H9 (cell line): ENCODE measurements at regions not wholly inside any gene's neighbourhood (a gene's known extent, or its start where the extent isn't known, plus 50 kb on each side); places are given as distances from the start of the nearest gene placed in this dataset.

Experiments
- DNase-seq: peaks from one replicate; pipeline ENCODE4 v3.0.0-alpha.2; 2017
- H2AFZ ChIP-seq: one replicate; pipeline ENCODE4 v1.6.1; 2013; ENCODE audit warnings: mild to moderate bottlenecking, low read length, control low read depth, moderate library complexity
- H2AK5ac ChIP-seq: 2 replicates; pipeline ENCODE4 v1.6.1; 2013; ENCODE audit warnings: low read length, control low read depth, mixed read lengths; ENCODE audit not compliant: insufficient read length
- H2BK120ac ChIP-seq: one replicate; pipeline ENCODE4 v1.6.1; 2013; ENCODE audit warnings: low read depth, mild to moderate bottlenecking, low read length, control low read depth, inconsistent platforms; ENCODE audit not compliant: poor library complexity, severe bottlenecking
- H2BK12ac ChIP-seq: 2 replicates; pipeline ENCODE4 v1.6.1; 2013; ENCODE audit warnings: low read length, control low read depth, mixed read lengths, low read depth; ENCODE audit not compliant: insufficient read length
- H2BK15ac ChIP-seq: 2 replicates; pipeline ENCODE4 v1.6.1; 2013; ENCODE audit warnings: low read depth, low read length, control low read depth
- H2BK20ac ChIP-seq: one replicate; pipeline ENCODE4 v1.6.1; 2013; ENCODE audit warnings: low read depth, mild to moderate bottlenecking, low read length, control low read depth, inconsistent platforms; ENCODE audit not compliant: poor library complexity, severe bottlenecking
- H2BK5ac ChIP-seq: 2 replicates; pipeline ENCODE4 v1.6.1; 2013; ENCODE audit warnings: low read length, control low read depth, mixed read lengths; ENCODE audit not compliant: insufficient read length
- H3K14ac ChIP-seq: 2 replicates; pipeline ENCODE4 v1.6.1; 2013; ENCODE audit warnings: low read length, control low read depth; ENCODE audit not compliant: insufficient read depth
- H3K18ac ChIP-seq: 2 replicates; pipeline ENCODE4 v1.6.1; 2013; ENCODE audit warnings: low read depth, mild to moderate bottlenecking, mixed read lengths, low read length, control low read depth; ENCODE audit not compliant: insufficient read length
- H3K23ac ChIP-seq: 2 replicates; pipeline ENCODE4 v1.6.1; 2013; ENCODE audit warnings: low read length, control low read depth, mixed read lengths, low read depth; ENCODE audit not compliant: insufficient read length
- H3K23me2 ChIP-seq: 2 replicates; pipeline ENCODE4 v1.6.1; 2013; ENCODE audit warnings: low read depth, mild to moderate bottlenecking, mixed read lengths, low read length, control low read depth; ENCODE audit not compliant: insufficient read length, poor library complexity, severe bottlenecking
- H3K27ac ChIP-seq: 2 replicates; pipeline ENCODE4 v1.5.1; 2013; ENCODE audit warnings: low read length, control low read depth, mixed read lengths, low read depth; ENCODE audit not compliant: insufficient read length
- H3K27me3 ChIP-seq: 2 replicates; pipeline ENCODE4 v1.6.1; 2013; ENCODE audit warnings: low read length, control low read depth, inconsistent platforms; ENCODE audit not compliant: insufficient read depth
- H3K4ac ChIP-seq: 2 replicates; pipeline ENCODE4 v1.6.1; 2013; ENCODE audit warnings: low read depth, mild to moderate bottlenecking, control low read depth, inconsistent platforms, low read length, moderate library complexity
- H3K4me1 ChIP-seq: 2 replicates; pipeline ENCODE4 v1.6.1; 2013; ENCODE audit warnings: low read length, control low read depth, inconsistent platforms; ENCODE audit not compliant: insufficient read depth
- H3K4me2 ChIP-seq: 2 replicates; pipeline ENCODE4 v1.6.1; 2013; ENCODE audit warnings: low read length, control low read depth, mixed read lengths; ENCODE audit not compliant: insufficient read length, insufficient read depth
- H3K56ac ChIP-seq: 2 replicates; pipeline ENCODE4 v1.6.1; 2013; ENCODE audit warnings: low read depth, mild to moderate bottlenecking, mixed read lengths, low read length, control low read depth; ENCODE audit not compliant: insufficient read length
- H3K79me1 ChIP-seq: 2 replicates; pipeline ENCODE4 v1.6.1; 2013; ENCODE audit warnings: low read depth, mild to moderate bottlenecking, moderate library complexity, low read length, control low read depth, inconsistent platforms; ENCODE audit not compliant: insufficient read depth, poor library complexity, severe bottlenecking
- H3K79me2 ChIP-seq: 2 replicates; pipeline ENCODE4 v1.6.1; 2013; ENCODE audit warnings: low read length, control low read depth, inconsistent platforms; ENCODE audit not compliant: insufficient read depth
- H3K9ac ChIP-seq: 2 replicates; pipeline ENCODE4 v1.6.1; 2013; ENCODE audit warnings: low read length, control low read depth, mixed read lengths; ENCODE audit not compliant: insufficient read length; ENCODE audit errors: extremely low read depth
- H3K9me3 ChIP-seq: one replicate; pipeline ENCODE4 v1.6.1; 2013; ENCODE audit warnings: low read depth, low read length, inconsistent platforms; ENCODE audit not compliant: control insufficient read depth
- H3T11ph ChIP-seq: one replicate; pipeline ENCODE4 v1.6.1; 2013; ENCODE audit warnings: mild to moderate bottlenecking, low read length, control low read depth, inconsistent platforms
- H4K20me1 ChIP-seq: one replicate; pipeline ENCODE4 v1.6.1; 2013; ENCODE audit not compliant: control insufficient read depth, insufficient read length, insufficient read depth
- H4K5ac ChIP-seq: 2 replicates; pipeline ENCODE4 v1.6.1; 2013; ENCODE audit warnings: low read depth, mild to moderate bottlenecking, mixed read lengths, low read length, control low read depth; ENCODE audit not compliant: insufficient read length
- H4K8ac ChIP-seq: replicated peaks from 2 replicates; pipeline ENCODE4 v1.6.1; 2013; ENCODE audit warnings: low read length, control low read depth, mixed read lengths, low read depth; ENCODE audit not compliant: insufficient read length
- H4K91ac ChIP-seq: 2 replicates; pipeline ENCODE4 v1.6.1; 2013; ENCODE audit warnings: low read depth, mild to moderate bottlenecking, moderate library complexity, mixed read lengths, low read length, control low read depth; ENCODE audit not compliant: insufficient read length
- H3K27ac Mint-ChIP-seq, 3 experiments: 2 replicates in 2 of 3; 3 replicates in 1 of 3; pipeline ENCODE4 v1.8.0; 2020 to 2021; ENCODE audit warnings: mixed read lengths in 3 of 3, mild to moderate bottlenecking in 1 of 3, moderate library complexity in 1 of 3
- H3K27me3 Mint-ChIP-seq: 2 replicates; pipeline ENCODE4 v1.8.0; 2021; ENCODE audit warnings: low read depth, mild to moderate bottlenecking, moderate library complexity, mixed read lengths
- H3K36me3 Mint-ChIP-seq, 3 experiments: 2 replicates in 2 of 3; 3 replicates in 1 of 3; pipeline ENCODE4 v1.8.0; 2020 to 2021; ENCODE audit warnings: low read depth in 3 of 3, mixed read lengths in 3 of 3; ENCODE audit not compliant: insufficient read depth in 1 of 3
- H3K4me1 Mint-ChIP-seq, 2 experiments: 2 replicates each; pipeline ENCODE4 v1.8.0; 2020; ENCODE audit warnings: mixed read lengths in 2 of 2
- H3K4me3 Mint-ChIP-seq, 2 experiments: 2 replicates in 1 of 2; 3 replicates in 1 of 2; pipeline ENCODE4 v1.8.0; 2020 to 2021; ENCODE audit warnings: mild to moderate bottlenecking in 2 of 2, mixed read lengths in 2 of 2, moderate library complexity in 1 of 2
- H3K9me3 Mint-ChIP-seq, 2 experiments: 2 replicates in 1 of 2; 3 replicates in 1 of 2; pipeline ENCODE4 v1.8.0; 2020; ENCODE audit warnings: mild to moderate bottlenecking in 2 of 2, mixed read lengths in 2 of 2, moderate library complexity in 1 of 2
- WGBS: extraction: QIAGEN DNeasy Blood & Tissue Kit; methylation state at CpG from one replicate; pipeline ENCODE4 v1.1.7; 2013; ENCODE audit warnings: missing lambda C conversion rate, low lambda C conversion rate, mixed read lengths; ENCODE audit not compliant: insufficient read length; ENCODE audit errors: extremely low coverage; 5-methylcytosine and 5-hydroxymethylcytosine counted together
- TF ChIP-seq, protein P1 (sequence below): fragments of 200-600 bp; sonication (generic); conservative IDR thresholded peaks from 3 replicates; pipeline ENCODE4 v1.8.0; 2021; ENCODE audit warnings: antibody characterized with exemption, mild to moderate bottlenecking

DNA sequence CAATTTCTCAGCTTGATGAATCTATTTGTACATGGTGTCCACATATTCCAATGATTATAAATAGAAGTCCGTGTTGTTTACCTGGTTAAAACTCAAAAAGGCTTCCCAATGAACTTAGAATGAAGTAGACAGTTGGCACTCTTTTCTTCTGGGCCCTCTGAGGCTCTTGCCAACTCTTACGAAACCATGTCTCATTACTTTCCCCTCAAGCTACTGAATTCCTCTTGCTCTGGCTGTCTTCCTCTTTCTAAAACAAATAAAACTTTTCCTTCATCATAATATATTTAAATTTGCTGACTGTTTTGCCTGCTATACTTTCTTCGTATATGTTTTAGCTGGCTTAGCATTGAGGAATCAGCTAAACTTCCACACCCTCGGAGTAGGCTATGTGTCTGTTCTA is 139.7 kb downstream of the SLITRK6 start:
- Histone ChIP-seq H3K4me1 (no peaks in the 10 kb centered on the region), H3T11ph (no peak overlapping the region), H3K9me3 (peaks cover 5% of the 10 kb centered on the region), H4K91ac (no peak overlapping the region), H3K56ac (no peak overlapping the region), H4K20me1 (no peaks in the 10 kb centered on the region), H2BK5ac (no peak overlapping the region), H2AK5ac (no peak overlapping the region), H2BK12ac (no peak overlapping the region), H3K4me2 (no peak overlapping the region), H3K23me2 (no peaks in the 10 kb centered on the region), H3K23ac (no peak overlapping the region), H2AFZ (no peak overlapping the region), H3K14ac (no peak overlapping the region), H2BK120ac (no peak overlapping the region), H4K8ac (no peak overlapping the region), H3K27me3 (no peaks in the 10 kb centered on the region), H3K18ac (no peak overlapping the region), H2BK20ac (no peak overlapping the region), H3K79me1 (no peaks in the 10 kb centered on the region), H4K5ac (no peak overlapping the region), H3K27ac (no peak overlapping the region), H3K79me2 (no peaks in the 10 kb centered on the region), H2BK15ac (no peak overlapping the region), H3K4ac (no peak overlapping the region), H3K9ac (no peak overlapping the region)
- no peak for DNase-seq
- Mint-ChIP-seq H3K9me3 (peaks cover 4 to 5% of the 10 kb centered on the region in 2 experiments; a peak in 2 of 5 replicates), H3K4me1 (no peaks in the 10 kb centered on the region), H3K27me3 (no peaks in the 10 kb centered on the region; the same call in 1 of the 2 replicates), H3K36me3 (0 out of 7 replicates have a peak, but pooled peaks cover 0 to 5% (median 0%) of the 10 kb centered on the region in 3 experiments), H3K4me3 (no peak overlapping the region), H3K27ac (no peak overlapping the region)
- TF ChIP-seq, protein P1, sequence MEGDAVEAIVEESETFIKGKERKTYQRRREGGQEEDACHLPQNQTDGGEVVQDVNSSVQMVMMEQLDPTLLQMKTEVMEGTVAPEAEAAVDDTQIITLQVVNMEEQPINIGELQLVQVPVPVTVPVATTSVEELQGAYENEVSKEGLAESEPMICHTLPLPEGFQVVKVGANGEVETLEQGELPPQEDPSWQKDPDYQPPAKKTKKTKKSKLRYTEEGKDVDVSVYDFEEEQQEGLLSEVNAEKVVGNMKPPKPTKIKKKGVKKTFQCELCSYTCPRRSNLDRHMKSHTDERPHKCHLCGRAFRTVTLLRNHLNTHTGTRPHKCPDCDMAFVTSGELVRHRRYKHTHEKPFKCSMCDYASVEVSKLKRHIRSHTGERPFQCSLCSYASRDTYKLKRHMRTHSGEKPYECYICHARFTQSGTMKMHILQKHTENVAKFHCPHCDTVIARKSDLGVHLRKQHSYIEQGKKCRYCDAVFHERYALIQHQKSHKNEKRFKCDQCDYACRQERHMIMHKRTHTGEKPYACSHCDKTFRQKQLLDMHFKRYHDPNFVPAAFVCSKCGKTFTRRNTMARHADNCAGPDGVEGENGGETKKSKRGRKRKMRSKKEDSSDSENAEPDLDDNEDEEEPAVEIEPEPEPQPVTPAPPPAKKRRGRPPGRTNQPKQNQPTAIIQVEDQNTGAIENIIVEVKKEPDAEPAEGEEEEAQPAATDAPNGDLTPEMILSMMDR = no peak
- no CpG with 5 or more reads among the region's 4 CpGs for WGBS
